H1 (cell line): ENCODE measurements at regions not wholly inside any gene's neighbourhood (a gene's known extent, or its start where the extent isn't known, plus 50 kb on each side); places are given as distances from the start of the nearest gene placed in this dataset.

Experiments
- CTCF ChIA-PET: fragments of 300-600 bp; sonication (Branson Sonifier 250); formaldehyde crosslinking; loops from one replicate; lab custom pipeline; 2021; ENCODE audit not compliant: partially characterized antibody; lab: Charles Lee
- POLR2A ChIA-PET: fragments of 300-600 bp; sonication (Branson Sonifier 250); formaldehyde crosslinking; loops from one replicate; lab custom pipeline; 2021; ENCODE audit warnings: inconsistent platforms; ENCODE audit not compliant: partially characterized antibody; lab: Charles Lee
- DNase-seq, 2 experiments: peaks; one replicate each; pipeline versions ENCODE4 v3.0.0 to v3.0.0-alpha.2; 2010 to 2022; ENCODE audit warnings: low spot score in 2 of 2, low read depth in 1 of 2, mixed read lengths in 1 of 2
- FAIRE-seq: peaks from 2 replicates; lab custom pipeline; 2011; peaks lifted over from hg19 to GRCh38; lab: Jason Lieb, UNC
- H2AFZ ChIP-seq: 2 replicates; pipeline ENCODE4 v1.8.1; 2012; ENCODE audit warnings: low read length, inconsistent platforms
- H2AK5ac ChIP-seq: 2 replicates; pipeline ENCODE4 v1.6.1; 2013; ENCODE audit warnings: low read depth, low read length
- H2BK120ac ChIP-seq: replicated peaks from 2 replicates; pipeline ENCODE3; 2013; ENCODE audit warnings: low read depth, low read length, inconsistent platforms
- H2BK12ac ChIP-seq: 2 replicates; pipeline ENCODE4 v1.6.1; 2013; ENCODE audit warnings: low read depth, low read length
- H2BK15ac ChIP-seq: 2 replicates; pipeline ENCODE4 v1.6.1; 2013; ENCODE audit warnings: low read length
- H2BK20ac ChIP-seq: 2 replicates; pipeline ENCODE4 v1.6.1; 2013; ENCODE audit warnings: low read length
- H2BK5ac ChIP-seq: 2 replicates; pipeline ENCODE4 v1.6.1; 2013; ENCODE audit warnings: low read depth, low read length
- H3K14ac ChIP-seq: 2 replicates; pipeline ENCODE4 v1.6.1; 2013; ENCODE audit warnings: inconsistent platforms; ENCODE audit not compliant: insufficient read length
- H3K18ac ChIP-seq: 2 replicates; pipeline ENCODE4 v1.6.1; 2013; ENCODE audit warnings: low read length; ENCODE audit errors: extremely low read depth
- H3K23ac ChIP-seq: 2 replicates; pipeline ENCODE4 v1.6.1; 2013; ENCODE audit warnings: inconsistent platforms; ENCODE audit not compliant: insufficient read length
- H3K23me2 ChIP-seq: 2 replicates; pipeline ENCODE4 v1.6.1; 2013; ENCODE audit warnings: low read depth, low read length
- H3K27ac ChIP-seq: 2 replicates; pipeline ENCODE4 v1.6.1; 2011; ENCODE audit warnings: low read depth, low read length, inconsistent platforms
- H3K27me3 ChIP-seq, 4 experiments: replicated peaks in 1 of 4; 1 replicate in 1 of 4; 2 replicates in 3 of 4; pipeline versions ENCODE4 v1.6.1 to v1.8.1; 2011 to 2013; ENCODE audit warnings: low read length in 3 of 4, mild to moderate bottlenecking in 3 of 4, inconsistent platforms in 2 of 4, mixed read lengths in 2 of 4, moderate library complexity in 1 of 4; ENCODE audit not compliant: control insufficient read depth in 3 of 4, insufficient read depth in 3 of 4; ENCODE audit errors: extremely low read depth in 1 of 4
- H3K36me3 ChIP-seq, 4 experiments: 2 replicates each; pipeline versions ENCODE4 v1.6.1 to v1.8.1; 2011 to 2013; ENCODE audit warnings: mild to moderate bottlenecking in 4 of 4, low read length in 3 of 4, moderate library complexity in 2 of 4, control low read depth in 1 of 4, inconsistent platforms in 1 of 4; ENCODE audit not compliant: insufficient read depth in 4 of 4, control insufficient read depth in 2 of 4
- H3K4ac ChIP-seq: replicated peaks from 2 replicates; pipeline ENCODE3; 2013; ENCODE audit warnings: low read length, low read depth, mixed read lengths, inconsistent platforms; ENCODE audit not compliant: insufficient read length
- H3K4me1 ChIP-seq, 4 experiments: replicated peaks in 1 of 4; 1 replicate in 1 of 4; 2 replicates in 3 of 4; pipeline versions ENCODE4 v1.6.1 to v1.8.1; 2011 to 2013; ENCODE audit warnings: low read length in 3 of 4, inconsistent platforms in 2 of 4, mixed read lengths in 1 of 4; ENCODE audit not compliant: insufficient read depth in 4 of 4, control insufficient read depth in 3 of 4
- H3K4me2 ChIP-seq, 2 experiments: 2 replicates each; pipeline versions ENCODE4 v1.6.1 to v1.8.1; 2011 to 2013; ENCODE audit warnings: low read depth in 2 of 2, low read length in 2 of 2, control low read depth in 1 of 2, inconsistent platforms in 1 of 2, mild to moderate bottlenecking in 1 of 2; ENCODE audit not compliant: insufficient read depth in 1 of 2
- H3K4me3 ChIP-seq, 4 experiments: fragments of 200-600, 300-600 bp in 1 of 4; sonication (generic), shearing (Covaris generic), sonication (Bioruptor Twin) in 1 of 4; 2 replicates each; pipeline versions ENCODE4 v1.5.1 to v1.8.1; 2011 to 2016; ENCODE audit warnings: low read length in 4 of 4, low read depth in 3 of 4, control low read depth in 2 of 4, inconsistent platforms in 2 of 4, mild to moderate bottlenecking in 2 of 4, mixed read lengths in 1 of 4, moderate library complexity in 1 of 4; ENCODE audit not compliant: insufficient read depth in 2 of 4; ENCODE audit errors: extremely low read depth in 1 of 4
- H3K56ac ChIP-seq: replicated peaks from 2 replicates; pipeline ENCODE3; 2013; ENCODE audit warnings: low read depth, mild to moderate bottlenecking, mixed read lengths, low read length, inconsistent platforms; ENCODE audit not compliant: insufficient read length
- H3K79me1 ChIP-seq: 2 replicates; pipeline ENCODE4 v1.6.1; 2013; ENCODE audit warnings: low read depth, low read length, control low read depth
- H3K79me2 ChIP-seq, 2 experiments: 2 replicates each; pipeline versions ENCODE4 v1.6.1 to v1.8.1; 2012 to 2013; ENCODE audit warnings: low read length in 2 of 2, mild to moderate bottlenecking in 2 of 2, inconsistent platforms in 1 of 2; ENCODE audit not compliant: insufficient read depth in 2 of 2, control insufficient read depth in 1 of 2
- H3K9ac ChIP-seq, 4 experiments: replicated peaks in 1 of 4; 1 replicate in 1 of 4; 2 replicates in 3 of 4; pipeline versions ENCODE4 v1.6.1 to v1.8.1; 2011 to 2013; ENCODE audit warnings: low read depth in 3 of 4, low read length in 3 of 4, control low read depth in 2 of 4, mild to moderate bottlenecking in 2 of 4, moderate library complexity in 2 of 4, inconsistent platforms in 1 of 4; ENCODE audit errors: extremely low read depth in 1 of 4
- H3K9me3 ChIP-seq, 2 experiments: 2 replicates each; pipeline versions ENCODE4 v1.6.1 to v1.8.1; 2012 to 2013; ENCODE audit warnings: mild to moderate bottlenecking in 2 of 2, moderate library complexity in 2 of 2, control low read depth in 1 of 2, inconsistent platforms in 1 of 2, low read depth in 1 of 2, low read length in 1 of 2, mixed read lengths in 1 of 2; ENCODE audit not compliant: insufficient read depth in 2 of 2
- H4K20me1 ChIP-seq, 2 experiments: replicated peaks in 1 of 2; 2 replicates each; pipeline versions ENCODE3 to v1.8.1; 2011 to 2013; ENCODE audit warnings: inconsistent platforms in 2 of 2, low read length in 2 of 2, mild to moderate bottlenecking in 1 of 2; ENCODE audit not compliant: insufficient read depth in 2 of 2, control insufficient read depth in 1 of 2
- H4K5ac ChIP-seq: 2 replicates; pipeline ENCODE4 v1.6.1; 2013; ENCODE audit warnings: low read length, low read depth, mixed read lengths, inconsistent platforms; ENCODE audit not compliant: insufficient read length
- H4K8ac ChIP-seq: 2 replicates; pipeline ENCODE4 v1.8.0; 2013; ENCODE audit warnings: mild to moderate bottlenecking, moderate library complexity, low read length, inconsistent platforms; ENCODE audit not compliant: insufficient read depth; ENCODE audit errors: extremely low read depth
- H4K91ac ChIP-seq: replicated peaks from 2 replicates; pipeline ENCODE3; 2013; ENCODE audit warnings: low read length, mixed read lengths, inconsistent platforms; ENCODE audit not compliant: insufficient read length
- JUND ChIP-seq: IDR thresholded peaks from 2 replicates; pipeline ENCODE4 v1.6.1; 2011; ENCODE audit warnings: mild to moderate bottlenecking, improper control_type of control experiment, low read length
- SP4 ChIP-seq: IDR thresholded peaks from 2 replicates; pipeline ENCODE4 v1.6.1; 2012; ENCODE audit warnings: low read length, inconsistent platforms
- TEAD4 ChIP-seq: IDR thresholded peaks from 2 replicates; pipeline ENCODE4 v1.6.1; 2012; ENCODE audit warnings: low read depth, low read length, inconsistent platforms, mixed read lengths
- WGBS, 2 experiments: shearing (Covaris generic) in 1 of 2; methylation state at CpG; one replicate each; pipeline versions ENCODE4 v1.1.6 to v1.1.7; 2013 to 2015; ENCODE audit warnings: low lambda C conversion rate in 2 of 2, mixed read lengths in 2 of 2, inconsistent platforms in 1 of 2, low coverage in 1 of 2, missing lambda C conversion rate in 1 of 2; ENCODE audit not compliant: insufficient replicate concordance in 2 of 2, insufficient coverage in 1 of 2, insufficient read length in 1 of 2; ENCODE audit errors: extremely low coverage in 1 of 2, missing lambda C conversion rate in 1 of 2; 5-methylcytosine and 5-hydroxymethylcytosine counted together
- TF ChIP-seq, protein P1 (sequence below): IDR thresholded peaks from 2 replicates; pipeline ENCODE4 v1.6.1; 2012; ENCODE audit warnings: inconsistent platforms

DNA sequence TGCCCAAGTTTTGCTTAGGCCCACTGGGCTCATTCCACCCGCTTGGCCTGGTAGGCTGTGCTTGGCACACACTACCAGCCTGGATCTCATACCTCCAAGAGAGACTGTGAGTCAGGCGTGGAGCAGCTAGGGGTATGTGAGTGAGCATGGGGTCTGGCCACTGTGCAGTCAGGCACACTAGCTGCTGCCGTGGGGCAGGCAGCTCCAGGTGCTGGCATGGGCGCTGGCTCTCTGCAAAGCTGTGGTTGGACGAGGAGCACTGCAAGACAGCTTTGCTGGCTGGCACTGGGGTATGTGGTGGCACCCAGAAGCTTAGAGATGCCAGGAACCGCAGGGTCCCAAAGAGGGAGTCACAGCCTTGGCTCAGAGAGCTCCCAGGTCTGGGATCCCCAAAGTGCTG lies 377.8 kb downstream of the KCTD8 start:
- Histone ChIP-seq H4K20me1 (no peaks in the 10 kb centered on the region), H2AK5ac (no peak overlapping the region), H2BK12ac (no peak overlapping the region), H3K36me3 (peaks cover 0 to 2% (median 0%) of the 10 kb centered on the region in 4 experiments; a peak in 1 of 8 replicates), H2BK20ac (no peak overlapping the region), H3K27ac (no peak overlapping the region), H3K79me1 (no peaks in the 10 kb centered on the region), H3K18ac (no peak overlapping the region), H3K79me2 (no peaks in the 10 kb centered on the region)
- CTCF ChIA-PET = interaction anchor here (0.7 to 1.1 kb wide), 3 partner anchors 8 to 14 kb away, joined by 3 read pairs; no protein-coding TSS in a partner anchor
- TF ChIP-seq, protein P1, sequence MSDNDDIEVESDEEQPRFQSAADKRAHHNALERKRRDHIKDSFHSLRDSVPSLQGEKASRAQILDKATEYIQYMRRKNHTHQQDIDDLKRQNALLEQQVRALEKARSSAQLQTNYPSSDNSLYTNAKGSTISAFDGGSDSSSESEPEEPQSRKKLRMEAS = no peak
- no peak for TF ChIP-seq TEAD4
- no peak for TF ChIP-seq SP4
- TF ChIP-seq JUND = no peak
- TF ChIP-seq, all 59 proteins: peak for 0
- Histone ChIP-seq H3K27me3 (no peaks in the 10 kb centered on the region), H4K8ac (no peak overlapping the region), H3K9me3 (peaks cover 22 to 23% of the 10 kb centered on the region in 2 experiments), H3K23ac (no peak overlapping the region), H4K91ac (no peak overlapping the region), H3K4me1 (no peaks in the 10 kb centered on the region), H2BK120ac (no peak overlapping the region), H4K5ac (no peak overlapping the region), H3K4me3 (no peak overlapping the region), H3K14ac (no peak overlapping the region), H3K4ac (no peak overlapping the region), H2BK15ac (no peak overlapping the region), H3K23me2 (peaks cover 2% of the 10 kb centered on the region; the same call in 1 of the 2 replicates), H2BK5ac (no peak overlapping the region), H3K9ac (no peak overlapping the region), H3K56ac (no peak overlapping the region), H2AFZ (no peak overlapping the region), H3K4me2 (no peak overlapping the region)
- DNase-seq = no peak
- WGBS, 2 experiments = 95% methylated on average over 6 of the region's 6 CpGs; no CpG with 5 or more reads in 1 of the 2 experiments
- POLR2A ChIA-PET = interaction anchor here (0.8 kb wide), 1 partner anchor 14 kb away, joined by 3 read pairs; no protein-coding TSS in a partner anchor
- FAIRE-seq = no peak
